HG03103 (cell line): ENCODE measurements at regions not wholly inside any gene's neighbourhood (a gene's known extent, or its start where the extent isn't known, plus 50 kb on each side); places are given as distances from the start of the nearest gene placed in this dataset.
"Not testable (repeated sequence)": the region's sequence is repeated elsewhere in the genome, so short reads cannot be mapped to it uniquely, and the experiment has no call there.

Experiments used
- ATAC-seq: cut with Tn5 transposase; IDR thresholded peaks from one replicate; pipeline ENCODE4 v1.9.1; 2021; ENCODE audit warnings: low read depth; ENCODE audit not compliant: unreplicated experiment

- no peak for ATAC-seq
Measured at GRCh38 chr5:39934830-39935229, 510.1 kb upstream of the DAB2 start.

GRCh38 chr5:39933061-39933460 is 508.3 kb upstream of the DAB2 start:
- no peak for ATAC-seq

DNA sequence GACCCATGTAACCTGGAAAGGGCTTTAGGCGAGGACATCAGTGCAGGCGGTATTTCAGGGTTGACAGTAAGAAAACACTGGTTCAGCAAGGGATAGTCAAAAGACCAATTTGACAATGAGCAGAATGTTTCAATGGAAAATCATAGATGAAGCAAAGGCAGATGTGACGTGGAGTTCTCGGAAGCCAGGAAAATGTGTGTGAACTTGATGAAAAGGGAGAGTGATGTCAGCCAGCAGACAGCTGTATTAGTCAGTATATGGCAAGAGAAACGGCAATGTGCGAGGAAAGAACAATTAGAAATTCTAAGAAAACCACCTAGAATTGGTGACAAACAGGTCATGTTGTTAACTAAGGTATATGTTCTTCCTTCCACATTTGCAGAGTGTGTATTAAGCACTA is 503.9 kb upstream of the DAB2 start:
- ATAC-seq = no peak

DNA sequence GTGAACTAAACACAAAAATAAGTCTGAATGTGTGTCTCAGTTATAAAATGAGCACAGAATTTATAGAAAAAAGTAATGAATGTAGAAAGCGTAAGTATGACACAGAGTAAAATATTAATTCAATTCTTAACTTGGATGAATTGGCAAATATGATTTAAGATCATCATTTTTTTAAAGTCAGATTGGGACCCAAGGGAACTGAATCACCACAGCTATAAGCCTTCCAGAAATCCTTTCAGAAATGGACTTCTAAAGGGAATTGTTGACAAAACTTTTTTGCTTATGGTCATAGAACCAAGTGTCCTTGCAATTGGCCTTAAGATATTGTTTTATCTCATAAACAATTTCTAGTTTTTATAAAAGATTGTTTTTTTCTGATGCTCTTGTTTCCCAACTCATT is 495.1 kb upstream of the DAB2 start:
- ATAC-seq = no peak

DNA sequence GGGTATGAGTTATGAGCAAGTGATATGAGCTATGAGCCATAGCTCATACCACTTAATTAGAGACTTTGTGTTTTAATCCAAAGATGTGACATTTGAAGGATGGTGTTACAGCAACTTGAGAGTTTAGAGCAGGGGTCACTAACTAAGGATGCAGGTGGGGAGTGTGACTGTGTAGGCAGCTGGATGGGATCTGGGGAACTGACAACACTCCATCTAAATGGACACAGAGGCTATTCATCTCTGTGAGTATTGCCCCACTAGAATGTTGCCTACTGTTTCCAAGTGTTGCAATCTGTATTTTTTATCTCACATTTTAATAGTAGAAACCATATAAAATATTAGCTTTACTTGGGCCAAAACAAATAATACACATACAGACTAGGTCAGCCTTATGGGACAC is 488.1 kb upstream of the DAB2 start:
- no peak for ATAC-seq

GRCh38 chr5:39907267-39907951 is 482.6 kb upstream of the DAB2 start:
- not testable (repeated sequence) for ATAC-seq

DNA sequence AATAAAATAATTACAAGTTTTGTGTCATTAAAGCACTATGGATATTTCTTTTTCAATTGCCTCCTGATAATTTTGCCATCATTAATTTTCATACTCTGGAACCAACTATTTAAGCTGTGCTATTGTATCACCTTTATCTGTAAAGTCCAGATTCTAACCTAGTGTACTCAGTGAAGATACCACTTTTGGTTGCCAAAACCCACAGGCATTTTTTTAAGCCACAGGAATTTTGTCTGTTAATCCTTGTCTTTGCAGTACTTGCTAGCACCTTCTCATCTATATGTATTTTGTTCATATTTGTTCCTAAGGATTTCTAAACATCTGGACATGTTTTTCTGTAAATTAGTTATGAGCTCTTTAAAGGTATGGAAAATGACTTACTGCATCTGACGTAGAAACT is 481.4 kb upstream of the DAB2 start:
- ATAC-seq = no peak

DNA sequence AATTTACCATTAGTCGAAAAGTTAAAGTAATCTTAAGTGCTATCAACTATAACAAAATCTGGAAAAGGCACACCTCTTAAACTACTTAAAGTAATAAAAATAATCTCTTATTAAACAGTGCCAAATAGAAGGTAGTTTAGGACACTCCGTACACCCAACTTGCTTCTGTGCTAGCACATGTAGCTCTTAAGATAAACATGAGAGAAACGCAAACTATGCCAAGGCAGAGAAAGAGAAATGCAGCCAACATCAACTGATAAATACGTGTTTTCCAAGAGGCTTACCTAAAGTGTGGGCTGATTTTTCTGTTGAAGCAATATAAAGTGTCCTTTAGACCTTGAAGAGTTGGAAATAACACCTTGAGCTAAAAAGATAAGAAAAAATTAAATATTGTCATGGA is 480.6 kb upstream of the DAB2 start:
- ATAC-seq = no peak

- no peak for ATAC-seq
Measured at GRCh38 chr5:39902626-39903025, 477.8 kb upstream of the DAB2 start.

DNA sequence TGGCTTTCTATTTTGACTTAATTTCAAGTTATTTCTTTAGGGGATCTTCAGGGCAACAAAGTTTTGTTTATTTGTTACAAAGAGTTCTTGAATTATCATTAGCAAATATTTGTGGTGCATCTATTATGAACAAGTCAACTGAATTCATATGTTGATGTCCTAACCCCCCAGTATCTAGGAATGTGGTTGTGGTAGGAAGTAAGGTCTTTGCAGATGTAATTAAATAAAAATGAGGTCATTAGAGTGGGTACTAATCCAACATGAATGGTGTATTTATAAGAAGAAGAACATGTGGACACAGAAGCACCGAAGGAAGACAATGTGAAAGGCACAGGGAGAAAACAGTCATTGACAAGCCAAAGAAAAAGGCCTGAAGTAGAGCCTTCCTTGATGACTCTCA is 474.0 kb upstream of the DAB2 start:
- no peak for ATAC-seq

GRCh38 chr5:39896706-39897105 is 471.9 kb upstream of the DAB2 start:
- no peak for ATAC-seq

GRCh38 chr5:39896104-39896503 is 471.3 kb upstream of the DAB2 start:
- ATAC-seq = no peak

- no peak for ATAC-seq
Measured at GRCh38 chr5:39892708-39893107, 467.9 kb upstream of the DAB2 start.

DNA sequence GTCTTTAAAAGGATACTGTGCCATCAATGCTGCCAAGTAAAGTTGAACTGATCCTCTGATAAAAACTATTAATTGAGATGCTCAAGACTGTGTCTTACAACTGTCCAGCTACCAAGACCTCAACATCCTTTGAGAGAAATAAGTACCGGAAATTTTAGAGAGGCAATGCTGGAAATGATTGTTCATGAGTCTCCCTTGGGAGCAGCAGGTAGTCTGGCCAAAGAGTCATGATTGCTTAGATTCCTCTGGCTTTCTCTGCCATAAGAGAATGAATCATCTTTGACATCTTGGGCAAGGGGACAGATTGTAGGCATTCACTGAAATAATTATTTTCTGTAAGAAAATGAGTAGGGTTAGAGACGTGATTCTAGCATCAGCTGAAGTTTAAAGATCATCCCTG is 466.6 kb upstream of the DAB2 start:
- ATAC-seq = no peak

DNA sequence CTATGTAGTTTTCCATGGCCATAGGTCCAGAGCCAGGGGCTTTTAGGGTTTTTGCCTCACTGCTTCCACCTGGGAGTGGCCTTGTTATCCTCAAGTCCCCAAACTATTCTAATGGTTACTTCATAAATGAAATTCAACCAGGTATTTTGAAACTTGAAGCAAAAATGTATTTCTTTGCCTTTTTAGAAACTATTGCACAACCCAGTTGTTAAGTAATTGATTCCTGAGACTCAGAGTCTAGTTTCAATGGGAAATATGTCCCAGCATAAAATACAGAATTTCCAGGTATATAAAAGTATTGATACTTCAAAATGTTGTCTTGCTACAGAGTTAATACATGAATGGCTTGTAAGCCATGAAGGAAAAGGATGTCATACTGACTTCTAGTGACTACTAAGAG is 456.2 kb upstream of the DAB2 start:
- no peak for ATAC-seq

DNA sequence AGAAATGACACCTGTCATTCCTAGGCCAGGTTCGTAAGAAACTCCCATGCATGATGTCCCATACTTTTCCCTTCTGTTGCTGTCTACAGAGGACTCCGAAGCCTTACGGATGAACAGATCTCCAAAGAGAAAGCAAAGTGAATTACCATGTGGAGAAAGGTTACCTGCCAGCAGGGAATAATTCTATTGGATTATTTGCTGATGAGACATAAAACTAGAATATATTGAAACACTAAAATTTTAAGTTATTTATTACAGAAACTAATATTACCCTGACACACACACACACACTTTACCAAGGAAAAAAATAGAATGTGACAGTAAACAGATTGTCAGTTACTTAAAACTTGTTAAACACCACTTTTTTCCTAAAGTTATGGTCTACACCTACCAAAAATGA is 452.7 kb upstream of the DAB2 start:
- no peak for ATAC-seq

GRCh38 chr5:39876146-39876545 is 451.4 kb upstream of the DAB2 start:
- ATAC-seq = no peak

- ATAC-seq = no peak
Measured at GRCh38 chr5:39870137-39870536, 445.4 kb upstream of the DAB2 start.

- ATAC-seq = no peak
Measured at GRCh38 chr5:39869396-39869795, 444.6 kb upstream of the DAB2 start.

DNA sequence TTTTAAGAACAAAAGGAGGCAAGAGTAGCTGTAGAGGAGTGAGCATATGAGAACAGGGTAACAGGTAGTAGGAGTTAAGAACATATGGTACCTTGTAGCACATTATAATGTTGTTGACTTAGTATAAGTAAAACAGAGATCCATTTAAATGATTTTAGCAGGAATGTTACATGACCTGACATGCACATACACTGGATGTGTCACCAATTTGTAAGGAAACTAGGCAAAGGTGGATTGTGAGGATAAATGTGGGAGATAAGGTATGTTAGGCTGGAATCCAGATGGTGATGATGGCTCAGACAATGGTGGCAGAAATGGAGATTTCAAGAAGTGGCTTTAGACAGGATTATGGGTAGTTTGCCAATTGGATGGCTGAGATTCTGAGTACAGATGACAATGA is 443.1 kb upstream of the DAB2 start:
- ATAC-seq = no peak

GRCh38 chr5:39863926-39864552 is 439.3 kb upstream of the DAB2 start:
- ATAC-seq = no peak

GRCh38 chr5:39857041-39857440 is 432.3 kb upstream of the DAB2 start:
- no peak for ATAC-seq
